B cell (primary cell): ENCODE measurements at regions not wholly inside any gene's neighbourhood (a gene's known extent, or its start where the extent isn't known, plus 50 kb on each side); places are given as distances from the start of the nearest gene placed in this dataset.

ENCODE experiments used
- ATAC-seq: fragments of 200-7000 bp; cut with Tn5 transposase; one replicate; pipeline ENCODE4 v1.10.0; 2021; ENCODE audit warnings: low read depth, mild to moderate bottlenecking, moderate number of reproducible peaks, moderate library complexity
- CTCF ChIA-PET: fragments of 350-600 bp; sonication (Branson Sonifier 250); formaldehyde crosslinking; loops from one replicate; lab custom pipeline; 2021; ENCODE audit warnings: antibody characterized with exemption, inconsistent platforms; lab: Charles Lee
- POLR2A ChIA-PET: fragments of 350-600 bp; sonication (Branson Sonifier 250); formaldehyde crosslinking; loops from one replicate; lab custom pipeline; 2021; ENCODE audit warnings: antibody characterized with exemption; lab: Charles Lee
- DNase-seq: peaks from one replicate; pipeline ENCODE4 v3.0.0; 2013
- H2AFZ ChIP-seq: 2 replicates; pipeline ENCODE4 v1.6.1; 2012; ENCODE audit warnings: mild to moderate bottlenecking, low read depth, low read length; ENCODE audit not compliant: insufficient read depth, poor library complexity, severe bottlenecking
- H3K27ac ChIP-seq, 2 donors: 1 replicate in 1 of 2; 2 replicates in 1 of 2; pipeline ENCODE4 v1.5.1; 2012 to 2013; ENCODE audit warnings: low read length in 2 of 2, mild to moderate bottlenecking in 2 of 2, moderate library complexity in 1 of 2
- H3K27me3 ChIP-seq, 4 experiments: fragments of 200-600 bp in 1 of 4; sonication (generic) in 1 of 4; replicated peaks in 1 of 4; 1 replicate in 2 of 4; 2 replicates in 2 of 4; pipeline versions ENCODE4 v1.6.1 to v1.7.0; 2013 to 2016; ENCODE audit warnings: low read length in 3 of 4, mild to moderate bottlenecking in 2 of 4, mixed read lengths in 1 of 4, moderate library complexity in 1 of 4; ENCODE audit not compliant: insufficient read depth in 4 of 4, control insufficient read depth in 3 of 4; ENCODE audit errors: control extremely low read depth in 1 of 4
- H3K36me3 ChIP-seq, 2 experiments: replicated peaks in 1 of 2; 1 replicate in 1 of 2; 2 replicates in 1 of 2; pipeline versions ENCODE4 v1.6.1 to v1.7.1; 2013; ENCODE audit warnings: low read length in 1 of 2; ENCODE audit not compliant: insufficient read depth in 2 of 2, control insufficient read depth in 1 of 2; ENCODE audit errors: control extremely low read depth in 1 of 2, extremely low read depth in 1 of 2
- H3K4me1 ChIP-seq, 2 donors: fragments of 200-600 bp in 1 of 2; sonication (generic) in 1 of 2; 1 replicate in 1 of 2; 2 replicates in 1 of 2; pipeline versions ENCODE4 v1.5.1 to v1.6.1; 2013 to 2017; ENCODE audit warnings: low read length in 2 of 2; ENCODE audit not compliant: control insufficient read depth in 2 of 2, insufficient read depth in 2 of 2
- H3K4me2 ChIP-seq: replicated peaks from 2 replicates; pipeline ENCODE3; 2012; ENCODE audit warnings: mild to moderate bottlenecking, low read depth, low read length; ENCODE audit not compliant: poor library complexity, severe bottlenecking
- H3K4me3 ChIP-seq, 5 experiments: fragments of 200-600 bp in 1 of 5; sonication (generic) in 1 of 5; 1 replicate in 3 of 5; 2 replicates in 2 of 5; pipeline versions ENCODE4 v1.5.1 to v1.7.0; 2011 to 2016; ENCODE audit warnings: low read length in 4 of 5, mild to moderate bottlenecking in 4 of 5, low read depth in 2 of 5, control low read depth in 1 of 5, moderate library complexity in 1 of 5; ENCODE audit not compliant: insufficient read depth in 1 of 5; ENCODE audit errors: control extremely low read depth in 1 of 5, extremely low read depth in 1 of 5
- H3K79me2 ChIP-seq: fragments of 200-600 bp; sonication (generic); one replicate; pipeline ENCODE4 v1.6.0; 2016; ENCODE audit warnings: low read length; ENCODE audit not compliant: control insufficient read depth, insufficient read depth
- H3K9ac ChIP-seq: fragments of 200-600 bp; sonication (generic); 2 replicates; pipeline ENCODE4 v1.6.1; 2017; ENCODE audit warnings: mild to moderate bottlenecking, low read length, moderate library complexity
- H3K9me3 ChIP-seq, 3 donors: one replicate each; pipeline versions ENCODE4 v1.6.1 to v1.7.1; 2013; ENCODE audit warnings: low read length in 2 of 3; ENCODE audit not compliant: control insufficient read depth in 2 of 3, insufficient read depth in 1 of 3; ENCODE audit errors: control extremely low read depth in 1 of 3
- H4K20me1 ChIP-seq: 2 replicates; pipeline ENCODE4 v1.6.0; 2012; ENCODE audit warnings: mild to moderate bottlenecking, low read length; ENCODE audit not compliant: insufficient read depth, control insufficient read depth, poor library complexity, severe bottlenecking
- H3K27ac Mint-ChIP-seq: one replicate; pipeline ENCODE4 v1.8.0; 2021; ENCODE audit warnings: mixed read lengths
- H3K27me3 Mint-ChIP-seq: one replicate; pipeline ENCODE4 v1.8.0; 2021; ENCODE audit warnings: mixed read lengths
- H3K4me1 Mint-ChIP-seq: one replicate; pipeline ENCODE4 v1.8.0; 2021; ENCODE audit warnings: mixed read lengths
- H3K4me3 Mint-ChIP-seq: one replicate; pipeline ENCODE4 v1.8.0; 2021; ENCODE audit warnings: mixed read lengths
- H3K9me3 Mint-ChIP-seq: one replicate; pipeline ENCODE4 v1.8.0; 2022; ENCODE audit warnings: mixed read lengths; ENCODE audit not compliant: insufficient read depth
- EZH2 ChIP-seq: IDR thresholded peaks from 2 replicates; pipeline ENCODE4 v1.6.1; 2012; ENCODE audit warnings: borderline replicate concordance, low read depth, mild to moderate bottlenecking, moderate library complexity, low read length; ENCODE audit not compliant: insufficient read depth, poor library complexity, severe bottlenecking
- WGBS: methylation state at CpG from one replicate; pipeline ENCODE4 v1.1.5; 2013; ENCODE audit warnings: missing lambda C conversion rate; ENCODE audit not compliant: insufficient coverage; 5-methylcytosine and 5-hydroxymethylcytosine counted together
- intact Hi-C: fragments of 100-400 bp; cut with micrococcal nuclease; formaldehyde crosslinking; loops from one replicate; pipeline ENCODE4 v1.10.0; 2022
- TF ChIP-seq, protein P1 (sequence below): fragments of 200-600 bp; IDR thresholded peaks from one replicate; pipeline ENCODE4 v1.8.0; 2022; ENCODE audit warnings: antibody characterized with exemption, mild to moderate bottlenecking

DNA sequence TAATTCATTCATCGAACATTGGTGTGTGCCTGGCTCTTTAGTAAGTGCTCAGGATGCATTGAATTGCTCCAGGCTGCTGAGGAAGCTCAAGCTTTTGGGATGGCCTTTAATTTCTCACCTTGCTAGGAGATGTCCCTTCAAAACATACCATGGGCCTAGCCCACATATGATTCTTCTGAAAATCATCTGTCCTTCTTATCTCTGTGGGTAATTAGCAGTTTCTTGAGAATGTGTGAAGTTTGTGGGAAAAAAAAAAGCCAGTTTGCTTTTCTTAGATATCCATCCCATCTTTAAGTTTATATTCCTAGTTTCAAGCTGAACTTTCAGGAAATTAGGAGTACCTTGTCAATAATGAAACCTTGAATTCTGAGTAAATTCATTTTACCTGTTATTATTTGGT is 532.3 kb upstream of the SUCLG2 start:
- Mint-ChIP-seq H3K27ac (no peak overlapping the region), H3K27me3 (no peaks in the 10 kb centered on the region), H3K4me1 (no peaks in the 10 kb centered on the region), H3K4me3 (no peak overlapping the region), H3K9me3 (no peaks in the 10 kb centered on the region)
- ATAC-seq: no peak
- H3K27me3 ChIP-seq: no peaks in the 10 kb centered on the region
- DNase-seq: no peak
- H3K4me1 ChIP-seq: no peaks in the 10 kb centered on the region
- H3K27ac ChIP-seq: no peak overlapping the region
- no peaks in the 10 kb centered on the region for H3K36me3 ChIP-seq
- ChIA-PET POLR2A (no interaction called here), CTCF (no interaction called here)
- no peak overlapping the region for H3K9ac ChIP-seq
- H3K9me3 ChIP-seq: peaks cover 0 to 1% (median 0%) of the 10 kb centered on the region in 3 donors
- no peak overlapping the region for H3K4me3 ChIP-seq
- no peak overlapping the region for H2AFZ ChIP-seq
- H3K79me2 ChIP-seq: no peaks in the 10 kb centered on the region
- no peaks in the 10 kb centered on the region for H4K20me1 ChIP-seq
- TF ChIP-seq, protein P1, sequence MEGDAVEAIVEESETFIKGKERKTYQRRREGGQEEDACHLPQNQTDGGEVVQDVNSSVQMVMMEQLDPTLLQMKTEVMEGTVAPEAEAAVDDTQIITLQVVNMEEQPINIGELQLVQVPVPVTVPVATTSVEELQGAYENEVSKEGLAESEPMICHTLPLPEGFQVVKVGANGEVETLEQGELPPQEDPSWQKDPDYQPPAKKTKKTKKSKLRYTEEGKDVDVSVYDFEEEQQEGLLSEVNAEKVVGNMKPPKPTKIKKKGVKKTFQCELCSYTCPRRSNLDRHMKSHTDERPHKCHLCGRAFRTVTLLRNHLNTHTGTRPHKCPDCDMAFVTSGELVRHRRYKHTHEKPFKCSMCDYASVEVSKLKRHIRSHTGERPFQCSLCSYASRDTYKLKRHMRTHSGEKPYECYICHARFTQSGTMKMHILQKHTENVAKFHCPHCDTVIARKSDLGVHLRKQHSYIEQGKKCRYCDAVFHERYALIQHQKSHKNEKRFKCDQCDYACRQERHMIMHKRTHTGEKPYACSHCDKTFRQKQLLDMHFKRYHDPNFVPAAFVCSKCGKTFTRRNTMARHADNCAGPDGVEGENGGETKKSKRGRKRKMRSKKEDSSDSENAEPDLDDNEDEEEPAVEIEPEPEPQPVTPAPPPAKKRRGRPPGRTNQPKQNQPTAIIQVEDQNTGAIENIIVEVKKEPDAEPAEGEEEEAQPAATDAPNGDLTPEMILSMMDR: no peak
- TF ChIP-seq EZH2: no peak
- intact Hi-C loops: no loop called here
- no peak overlapping the region for H3K4me2 ChIP-seq
- no CpG with 5 or more reads among the region's 1 CpG for WGBS

DNA sequence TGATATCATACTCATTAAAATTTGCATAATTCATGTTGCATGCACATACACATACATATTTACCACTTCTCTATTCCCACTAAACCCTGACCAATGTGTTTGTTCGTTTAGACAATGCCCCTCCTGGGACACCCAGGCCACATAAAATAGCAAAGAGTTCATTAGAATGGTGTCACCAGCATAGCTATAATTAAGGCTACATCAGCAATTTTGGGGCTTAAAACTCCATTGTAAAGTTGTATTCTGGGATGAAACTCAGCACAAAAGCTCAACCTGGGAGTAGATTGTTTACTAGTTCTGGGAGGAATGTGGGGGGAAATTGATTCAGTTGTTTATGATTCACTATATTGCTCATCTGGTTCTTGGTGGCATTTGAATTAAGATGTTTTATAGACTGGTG is 522.2 kb upstream of the SUCLG2 start:
- H2AFZ ChIP-seq: no peak overlapping the region
- POLR2A ChIA-PET: no interaction called here

More for the DNA sequence above, 522.2 kb upstream of the SUCLG2 start:
- ATAC-seq: no peak
- Mint-ChIP-seq H3K4me1 (no peaks in the 10 kb centered on the region), H3K9me3 (peaks cover 22% of the 10 kb centered on the region), H3K27me3 (no peaks in the 10 kb centered on the region), H3K27ac (no peak overlapping the region), H3K4me3 (no peak overlapping the region)
- no peaks in the 10 kb centered on the region for H4K20me1 ChIP-seq
- H3K9me3 ChIP-seq: peaks cover 3 to 10% (median 6%) of the 10 kb centered on the region in 3 donors
- H3K4me1 ChIP-seq: no peaks in the 10 kb centered on the region
- H3K4me2 ChIP-seq: no peak overlapping the region
- TF ChIP-seq, protein P1: no peak
- TF ChIP-seq EZH2: no peak
- H3K79me2 ChIP-seq: no peaks in the 10 kb centered on the region
- H3K27me3 ChIP-seq: no peaks in the 10 kb centered on the region
- no peak overlapping the region for H3K27ac ChIP-seq
- H3K9ac ChIP-seq: no peak overlapping the region
- DNase-seq: no peak
- WGBS: no CpG with 5 or more reads among the region's 1 CpG
- intact Hi-C loops: no loop called here
- H3K4me3 ChIP-seq: no peak overlapping the region
- CTCF ChIA-PET: interaction anchor here (0.7 kb wide), 1 partner anchor 88 kb away, joined by 3 read pairs; no protein-coding TSS in a partner anchor
- no peaks in the 10 kb centered on the region for H3K36me3 ChIP-seq
